ENCODE measurements at regions not wholly inside any gene's neighbourhood (a gene's known extent, or its start where the extent isn't known, plus 50 kb on each side); places are given as distances from the start of the nearest gene placed in this dataset.
A peak's percentile ranks its signal among the peaks of the same experiment; 100 is the strongest.

DNA sequence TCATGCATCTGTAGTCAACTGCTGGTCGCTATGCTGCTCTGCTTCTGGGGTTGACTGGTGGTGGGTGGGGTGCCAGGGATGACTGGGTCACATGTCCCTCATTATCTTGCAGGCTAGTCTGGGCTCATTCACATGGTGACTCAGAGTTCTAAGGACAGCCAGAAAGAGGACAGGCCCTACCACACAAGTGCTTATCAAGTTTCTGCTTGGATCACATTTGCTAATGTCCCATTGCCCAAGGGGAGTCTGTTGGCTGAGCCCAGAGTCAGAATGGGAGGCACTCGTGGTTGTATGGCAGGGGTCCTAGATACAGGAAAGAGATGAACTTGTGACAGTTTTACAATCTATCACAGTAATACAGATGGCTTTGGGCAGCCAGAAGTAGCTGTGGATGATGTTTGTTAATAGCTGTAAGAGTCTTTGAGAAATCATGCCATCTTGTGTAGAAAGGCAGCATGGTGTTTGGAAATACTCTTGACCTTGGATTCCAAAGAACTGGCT lies 221.3 kb downstream of the GPAT3 start (continued):
- TF ChIP-seq ARNT (IDR thresholded peaks at IDR 0.05): 0 out of 4 replicates have a peak, but pooled peaks of 1 of the 2 experiments have one; percentile 47
- TF ChIP-seq FOXJ2 (tag; IDR thresholded peaks at IDR 0.05): peak; percentile 78
- TF ChIP-seq NRF1 (conservative IDR thresholded peaks at IDR 0.05 in 1 of 2, IDR thresholded peaks at IDR 0.05 in 1 of 2): 0 out of 4 replicates have a peak, but pooled peaks of 1 of the 2 experiments have one; percentile 11
- no peak for TF ChIP-seq ZNF444 (CRISPR knock-in tag; IDR thresholded peaks at IDR 0.05)
- peak; percentile 95 for TF ChIP-seq CBFA2T3 (IDR thresholded peaks at IDR 0.05)
- TF ChIP-seq GATA2 (CRISPR knock-in tag; IDR thresholded peaks at IDR 0.05): peak; percentile 45; the same call in 1 of the 2 replicates
- TF ChIP-seq, protein P1, sequence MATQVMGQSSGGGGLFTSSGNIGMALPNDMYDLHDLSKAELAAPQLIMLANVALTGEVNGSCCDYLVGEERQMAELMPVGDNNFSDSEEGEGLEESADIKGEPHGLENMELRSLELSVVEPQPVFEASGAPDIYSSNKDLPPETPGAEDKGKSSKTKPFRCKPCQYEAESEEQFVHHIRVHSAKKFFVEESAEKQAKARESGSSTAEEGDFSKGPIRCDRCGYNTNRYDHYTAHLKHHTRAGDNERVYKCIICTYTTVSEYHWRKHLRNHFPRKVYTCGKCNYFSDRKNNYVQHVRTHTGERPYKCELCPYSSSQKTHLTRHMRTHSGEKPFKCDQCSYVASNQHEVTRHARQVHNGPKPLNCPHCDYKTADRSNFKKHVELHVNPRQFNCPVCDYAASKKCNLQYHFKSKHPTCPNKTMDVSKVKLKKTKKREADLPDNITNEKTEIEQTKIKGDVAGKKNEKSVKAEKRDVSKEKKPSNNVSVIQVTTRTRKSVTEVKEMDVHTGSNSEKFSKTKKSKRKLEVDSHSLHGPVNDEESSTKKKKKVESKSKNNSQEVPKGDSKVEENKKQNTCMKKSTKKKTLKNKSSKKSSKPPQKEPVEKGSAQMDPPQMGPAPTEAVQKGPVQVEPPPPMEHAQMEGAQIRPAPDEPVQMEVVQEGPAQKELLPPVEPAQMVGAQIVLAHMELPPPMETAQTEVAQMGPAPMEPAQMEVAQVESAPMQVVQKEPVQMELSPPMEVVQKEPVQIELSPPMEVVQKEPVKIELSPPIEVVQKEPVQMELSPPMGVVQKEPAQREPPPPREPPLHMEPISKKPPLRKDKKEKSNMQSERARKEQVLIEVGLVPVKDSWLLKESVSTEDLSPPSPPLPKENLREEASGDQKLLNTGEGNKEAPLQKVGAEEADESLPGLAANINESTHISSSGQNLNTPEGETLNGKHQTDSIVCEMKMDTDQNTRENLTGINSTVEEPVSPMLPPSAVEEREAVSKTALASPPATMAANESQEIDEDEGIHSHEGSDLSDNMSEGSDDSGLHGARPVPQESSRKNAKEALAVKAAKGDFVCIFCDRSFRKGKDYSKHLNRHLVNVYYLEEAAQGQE (IDR thresholded peaks at IDR 0.05; ENCODE audit: borderline replicate concordance): peak; percentile 35; the same call in 1 of the 2 replicates
- TF ChIP-seq, protein P1 (CRISPR knock-in tag; IDR thresholded peaks at IDR 0.05; ENCODE audit: low read depth): no peak

Measured in K562 (cell line).